AG09319 (cell line): ENCODE measurements at regions not wholly inside any gene's neighbourhood (a gene's known extent, or its start where the extent isn't known, plus 50 kb on each side); places are given as distances from the start of the nearest gene placed in this dataset.

Source experiments
- DNase-seq: peaks from one replicate; pipeline ENCODE4 v3.0.0-alpha.2; 2010; ENCODE audit warnings: low read depth; ENCODE audit errors: extremely low read depth
- CTCF ChIP-seq: IDR thresholded peaks from 2 replicates; pipeline ENCODE4 v1.5.1; 2011; ENCODE audit warnings: low read depth, mild to moderate bottlenecking, inconsistent platforms, low read length, moderate library complexity

GRCh38 chr15:88321271-88321670, 64.7 kb upstream of the NTRK3 start:
- no peak for TF ChIP-seq CTCF
- no peak for DNase-seq

- TF ChIP-seq CTCF, result no peak
- no peak for DNase-seq
Observed at GRCh38 chr15:88316586-88316985, 60.0 kb upstream of the NTRK3 start.

- no peak for DNase-seq
- no peak for TF ChIP-seq CTCF
Observed at GRCh38 chr15:88315221-88315878, 58.8 kb upstream of the NTRK3 start.

- no peak for TF ChIP-seq CTCF
- DNase-seq, result no peak
Observed at GRCh38 chr15:88312941-88313579, 56.5 kb upstream of the NTRK3 start.

GRCh38 chr15:88309363-88309762, 52.8 kb upstream of the NTRK3 start:
- TF ChIP-seq CTCF, result no peak
- DNase-seq, result no peak

- no peak for DNase-seq
- TF ChIP-seq CTCF, result no peak
Observed at GRCh38 chr15:88307344-88307743, 50.8 kb upstream of the NTRK3 start.
